MCF 10A (cell line): ENCODE measurements at regions not wholly inside any gene's neighbourhood (a gene's known extent, or its start where the extent isn't known, plus 50 kb on each side); places are given as distances from the start of the nearest gene placed in this dataset.

ENCODE experiments used
- BruUV-seq: library from RNA; stranded (reverse); fragments of 400-500 nt; replicated peaks from 2 replicates; lab custom pipeline; 2021; lab: Mats Ljungman, UMichigan
- CTCF ChIA-PET: fragments of 300-600 bp; sonication (Branson Sonifier 250); formaldehyde crosslinking; extraction: SDS; loops from one replicate; lab custom pipeline; 2021; ENCODE audit warnings: antibody characterized with exemption, inconsistent platforms; lab: Yijun Ruan, JAX
- POLR2A ChIA-PET: fragments of 300-600, 350-650 bp; sonication (Branson Sonifier 250); formaldehyde crosslinking; extraction: SDS; loops from one replicate; lab custom pipeline; 2020; ENCODE audit warnings: antibody characterized with exemption, inconsistent platforms; lab: Yijun Ruan, JAX
- DNase-seq: peaks from one replicate; pipeline ENCODE4 v3.0.0-alpha.2; 2018; ENCODE audit not compliant: unreplicated experiment
- H3K27ac Mint-ChIP-seq: one replicate; pipeline ENCODE4 v1.8.0; 2022; ENCODE audit warnings: mild to moderate bottlenecking, low read depth, mixed read lengths; ENCODE audit not compliant: unreplicated experiment
- H3K27me3 Mint-ChIP-seq: one replicate; pipeline ENCODE4 v1.8.0; 2022; ENCODE audit warnings: mixed read lengths; ENCODE audit not compliant: insufficient read depth, unreplicated experiment
- H3K36me3 Mint-ChIP-seq: one replicate; pipeline ENCODE4 v1.8.0; 2022; ENCODE audit warnings: mild to moderate bottlenecking, moderate library complexity, mixed read lengths; ENCODE audit not compliant: insufficient read depth, unreplicated experiment
- H3K4me1 Mint-ChIP-seq: one replicate; pipeline ENCODE4 v1.8.0; 2022; ENCODE audit warnings: mixed read lengths; ENCODE audit not compliant: insufficient read depth, unreplicated experiment
- H3K4me3 Mint-ChIP-seq: one replicate; pipeline ENCODE4 v1.8.0; 2022; ENCODE audit warnings: mild to moderate bottlenecking, moderate library complexity, mixed read lengths; ENCODE audit not compliant: unreplicated experiment
- H3K9me3 Mint-ChIP-seq: one replicate; pipeline ENCODE4 v1.8.0; 2022; ENCODE audit warnings: mixed read lengths; ENCODE audit not compliant: unreplicated experiment
- intact Hi-C: fragments of 100-400 bp; cut with micrococcal nuclease; formaldehyde crosslinking; loops from 2 replicates; pipeline ENCODE4 v1.14.1; 2022
- TF ChIP-seq, protein P1 (sequence below): fragments of 200-600 bp; IDR thresholded peaks from one replicate; pipeline ENCODE4 v1.8.0; 2022; ENCODE audit warnings: antibody characterized with exemption, mild to moderate bottlenecking; ENCODE audit not compliant: unreplicated experiment

DNA sequence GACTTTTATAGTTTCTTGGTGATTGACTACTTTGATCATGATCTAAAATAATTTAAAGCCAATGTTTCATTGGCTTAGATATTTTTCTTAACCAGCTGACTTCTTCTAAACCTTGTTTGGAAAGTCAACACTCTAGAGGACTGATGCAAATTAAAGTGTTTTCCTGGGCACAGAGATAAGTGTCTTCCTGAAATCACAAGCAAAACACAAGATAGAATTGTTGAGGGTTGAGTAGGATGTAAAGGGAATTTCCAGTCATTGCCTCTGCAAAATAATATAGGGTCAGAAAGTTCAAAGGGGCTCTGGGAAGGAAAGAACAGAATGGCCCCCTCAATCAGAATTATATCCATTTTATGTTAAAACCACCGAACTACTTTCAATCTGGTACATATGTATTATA, 156.3 kb upstream of the LRIG3 start:
- H3K36me3 Mint-ChIP-seq, result no peaks in the 10 kb centered on the region
- intact Hi-C loops, result loop anchor here (5.0 kb wide), 1 partner anchor 199 kb away; no protein-coding TSS in a partner anchor
- ChIA-PET CTCF (interaction anchor here (0.8 to 5.5 kb wide), 6 partner anchors 9 to 536 kb away, joined by 3 to 24 read pairs (median 4); no protein-coding TSS in a partner anchor), POLR2A (interaction anchor here (0.7 to 17.1 kb wide), 10 partner anchors 8 to 205 kb away, joined by 3 to 439 read pairs (median 30); partner anchors contain the start of gene LRIG3)
- DNase-seq, result no peak
- BruUV-seq, result no TSS peak
- H3K27ac Mint-ChIP-seq, result peak overlapping the region; percentile 86
- peaks cover 46% of the 10 kb centered on the region for H3K4me1 Mint-ChIP-seq
- no peaks in the 10 kb centered on the region for H3K27me3 Mint-ChIP-seq
- H3K9me3 Mint-ChIP-seq, result no peaks in the 10 kb centered on the region
- TF ChIP-seq, protein P1, sequence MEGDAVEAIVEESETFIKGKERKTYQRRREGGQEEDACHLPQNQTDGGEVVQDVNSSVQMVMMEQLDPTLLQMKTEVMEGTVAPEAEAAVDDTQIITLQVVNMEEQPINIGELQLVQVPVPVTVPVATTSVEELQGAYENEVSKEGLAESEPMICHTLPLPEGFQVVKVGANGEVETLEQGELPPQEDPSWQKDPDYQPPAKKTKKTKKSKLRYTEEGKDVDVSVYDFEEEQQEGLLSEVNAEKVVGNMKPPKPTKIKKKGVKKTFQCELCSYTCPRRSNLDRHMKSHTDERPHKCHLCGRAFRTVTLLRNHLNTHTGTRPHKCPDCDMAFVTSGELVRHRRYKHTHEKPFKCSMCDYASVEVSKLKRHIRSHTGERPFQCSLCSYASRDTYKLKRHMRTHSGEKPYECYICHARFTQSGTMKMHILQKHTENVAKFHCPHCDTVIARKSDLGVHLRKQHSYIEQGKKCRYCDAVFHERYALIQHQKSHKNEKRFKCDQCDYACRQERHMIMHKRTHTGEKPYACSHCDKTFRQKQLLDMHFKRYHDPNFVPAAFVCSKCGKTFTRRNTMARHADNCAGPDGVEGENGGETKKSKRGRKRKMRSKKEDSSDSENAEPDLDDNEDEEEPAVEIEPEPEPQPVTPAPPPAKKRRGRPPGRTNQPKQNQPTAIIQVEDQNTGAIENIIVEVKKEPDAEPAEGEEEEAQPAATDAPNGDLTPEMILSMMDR, result no peak
- H3K4me3 Mint-ChIP-seq, result no peak overlapping the region

DNA sequence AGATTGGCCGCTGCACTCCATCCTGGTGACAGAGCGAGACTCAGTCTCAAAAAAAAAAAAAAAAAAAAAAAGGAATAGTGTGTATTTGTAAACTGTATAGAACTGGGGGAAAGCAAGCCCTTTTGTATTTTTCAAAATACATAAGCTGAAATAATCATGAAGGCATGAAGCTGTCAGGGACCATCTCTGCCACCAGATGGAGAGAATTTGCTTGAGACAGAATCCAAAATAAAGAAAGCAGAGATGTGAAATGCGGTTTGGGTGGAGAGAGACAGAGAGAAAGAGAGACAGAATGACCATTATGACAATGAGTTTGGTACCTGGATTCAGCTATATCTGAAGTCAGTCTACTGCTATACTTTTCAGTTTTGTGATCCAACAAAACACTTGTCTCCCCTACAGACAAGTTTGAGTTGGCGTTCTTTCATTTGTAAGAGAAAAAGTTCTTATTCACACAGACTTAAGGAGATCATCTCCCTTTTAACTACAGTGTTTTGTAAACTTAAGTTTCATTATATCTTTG, 155.7 kb upstream of the LRIG3 start:
- H3K27ac Mint-ChIP-seq, result peak overlapping the region; percentile 86
- DNase-seq, result no peak
- H3K4me3 Mint-ChIP-seq, result no peak overlapping the region
- H3K27me3 Mint-ChIP-seq, result no peaks in the 10 kb centered on the region
- H3K4me1 Mint-ChIP-seq, result peaks cover 48% of the 10 kb centered on the region
- H3K9me3 Mint-ChIP-seq, result no peaks in the 10 kb centered on the region
- ChIA-PET POLR2A (interaction anchor here (0.7 to 17.1 kb wide), 9 partner anchors 8 to 204 kb away, joined by 3 to 439 read pairs (median 35); partner anchors contain the start of gene LRIG3), CTCF (interaction anchor here (0.8 to 5.5 kb wide), 4 partner anchors 9 to 536 kb away, joined by 3 to 24 read pairs (median 10); no protein-coding TSS in a partner anchor)
- no TSS peak for BruUV-seq
- TF ChIP-seq, protein P1, result no peak
- no peaks in the 10 kb centered on the region for H3K36me3 Mint-ChIP-seq
- intact Hi-C loops, result loop anchor here (5.0 kb wide), 1 partner anchor 199 kb away; no protein-coding TSS in a partner anchor

DNA sequence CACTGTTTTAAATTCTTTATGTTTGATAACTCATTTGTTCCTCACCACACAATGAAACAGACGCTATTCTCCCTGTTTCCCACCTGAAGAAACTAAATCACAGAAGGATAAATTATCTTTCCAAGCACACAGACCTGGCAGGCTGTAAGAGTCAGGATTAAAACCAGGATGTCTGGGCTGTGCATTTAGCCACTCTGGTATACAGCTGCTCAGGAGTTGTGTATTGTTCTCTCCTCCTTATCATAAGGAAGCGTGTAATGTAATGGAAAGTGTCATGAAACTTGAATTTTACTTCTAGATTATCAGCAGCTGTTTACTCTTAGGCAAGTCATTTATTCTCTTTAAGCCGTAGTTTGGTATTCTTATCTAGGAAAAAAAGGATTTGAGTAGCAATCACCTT, 154.8 kb upstream of the LRIG3 start:
- TF ChIP-seq, protein P1, result no peak
- intact Hi-C loops, result loop anchor here (5.0 kb wide), 1 partner anchor 198 kb away; no protein-coding TSS in a partner anchor
- ChIA-PET CTCF (interaction anchor here (1.2 to 3.9 kb wide), 2 partner anchors 8 to 38 kb away, joined by 3 to 16 read pairs; no protein-coding TSS in a partner anchor), POLR2A (interaction anchor here (1.5 to 17.1 kb wide), 6 partner anchors 19 to 186 kb away, joined by 3 to 439 read pairs (median 41); partner anchors contain the start of gene LRIG3)
- BruUV-seq, result no TSS peak
- no peaks in the 10 kb centered on the region for H3K9me3 Mint-ChIP-seq
- H3K27me3 Mint-ChIP-seq, result no peaks in the 10 kb centered on the region
- H3K4me1 Mint-ChIP-seq, result peaks cover 54% of the 10 kb centered on the region
- H3K36me3 Mint-ChIP-seq, result no peaks in the 10 kb centered on the region
- no peak for DNase-seq
- peak overlapping the region; percentile 86 for H3K27ac Mint-ChIP-seq
- H3K4me3 Mint-ChIP-seq, result no peak overlapping the region

DNA sequence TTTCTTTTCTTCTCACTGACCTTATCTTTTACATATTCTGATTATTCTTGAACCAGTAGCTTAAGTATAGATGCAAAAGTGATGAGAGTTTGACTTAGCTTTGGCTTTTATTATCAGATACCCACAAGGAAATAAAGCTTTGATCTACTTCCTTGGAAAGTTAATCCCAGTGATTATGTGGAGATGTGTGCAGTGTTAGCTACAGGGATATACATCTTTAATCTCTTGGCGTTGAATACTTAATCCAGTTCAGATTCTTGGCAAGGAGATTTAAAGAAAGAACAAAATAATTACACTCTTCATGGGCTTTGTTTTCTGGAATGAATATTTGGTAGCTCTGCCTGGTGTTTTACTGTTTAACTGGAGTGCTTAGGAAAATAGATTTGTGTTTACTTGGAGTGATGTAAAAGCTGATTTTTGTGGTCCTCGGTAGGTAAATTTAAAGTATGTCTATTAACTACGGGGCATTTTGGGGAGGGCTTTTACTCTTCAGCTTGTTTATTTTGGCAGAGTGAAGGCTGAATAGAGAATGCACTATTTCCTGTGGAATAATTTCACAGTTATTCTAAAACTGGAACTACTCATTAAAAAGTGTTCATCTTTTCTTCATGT, 150.1 kb upstream of the LRIG3 start:
- no peaks in the 10 kb centered on the region for H3K27me3 Mint-ChIP-seq
- ChIA-PET POLR2A (interaction anchor here (0.6 to 17.1 kb wide), 9 partner anchors 8 to 193 kb away, joined by 3 to 389 read pairs (median 26); partner anchors contain the start of gene LRIG3), CTCF (interaction anchor here (0.6 to 1.3 kb wide), 3 partner anchors 15 to 530 kb away, joined by 3 to 4 read pairs (median 3); no protein-coding TSS in a partner anchor)
- H3K9me3 Mint-ChIP-seq, result no peaks in the 10 kb centered on the region
- H3K36me3 Mint-ChIP-seq, result no peaks in the 10 kb centered on the region
- TF ChIP-seq, protein P1, result no peak
- intact Hi-C loops, result no loop called here
- no peak for DNase-seq
- H3K4me1 Mint-ChIP-seq, result peaks cover 48% of the 10 kb centered on the region
- H3K4me3 Mint-ChIP-seq, result peak overlapping the region; percentile 23
- BruUV-seq, result no TSS peak
- H3K27ac Mint-ChIP-seq, result peak overlapping the region; percentile 94
